ENCODE measurements at regions not wholly inside any gene's neighbourhood (a gene's known extent, or its start where the extent isn't known, plus 50 kb on each side); places are given as distances from the start of the nearest gene placed in this dataset.

DNA sequence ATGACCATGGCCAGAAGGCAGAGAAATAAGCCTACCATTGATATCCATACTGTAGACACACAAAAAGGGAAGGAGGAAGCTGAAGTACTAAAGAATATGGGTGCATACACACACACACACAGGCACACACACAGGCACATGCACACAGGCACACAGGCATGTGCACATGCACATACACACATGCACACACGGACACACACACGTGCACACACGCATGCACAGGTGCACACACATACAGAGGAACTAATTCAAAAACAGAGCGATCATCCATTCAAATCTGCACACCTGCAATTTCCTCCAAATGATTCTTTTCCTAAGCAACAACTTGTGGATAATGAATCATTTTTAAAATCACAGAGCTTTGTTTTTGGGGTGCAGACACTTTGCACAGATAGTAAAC, 166.7 kb upstream of the ADARB2 start:
- TF ChIP-seq EZH2 (IDR thresholded peaks at IDR 0.05; ENCODE audit: low read length, unreplicated experiment) (no peak), EZH2phosphoT487 (IDR thresholded peaks at IDR 0.05; ENCODE audit: borderline replicate concordance, low read length) (no peak)
- TF ChIP-seq, protein P1, sequence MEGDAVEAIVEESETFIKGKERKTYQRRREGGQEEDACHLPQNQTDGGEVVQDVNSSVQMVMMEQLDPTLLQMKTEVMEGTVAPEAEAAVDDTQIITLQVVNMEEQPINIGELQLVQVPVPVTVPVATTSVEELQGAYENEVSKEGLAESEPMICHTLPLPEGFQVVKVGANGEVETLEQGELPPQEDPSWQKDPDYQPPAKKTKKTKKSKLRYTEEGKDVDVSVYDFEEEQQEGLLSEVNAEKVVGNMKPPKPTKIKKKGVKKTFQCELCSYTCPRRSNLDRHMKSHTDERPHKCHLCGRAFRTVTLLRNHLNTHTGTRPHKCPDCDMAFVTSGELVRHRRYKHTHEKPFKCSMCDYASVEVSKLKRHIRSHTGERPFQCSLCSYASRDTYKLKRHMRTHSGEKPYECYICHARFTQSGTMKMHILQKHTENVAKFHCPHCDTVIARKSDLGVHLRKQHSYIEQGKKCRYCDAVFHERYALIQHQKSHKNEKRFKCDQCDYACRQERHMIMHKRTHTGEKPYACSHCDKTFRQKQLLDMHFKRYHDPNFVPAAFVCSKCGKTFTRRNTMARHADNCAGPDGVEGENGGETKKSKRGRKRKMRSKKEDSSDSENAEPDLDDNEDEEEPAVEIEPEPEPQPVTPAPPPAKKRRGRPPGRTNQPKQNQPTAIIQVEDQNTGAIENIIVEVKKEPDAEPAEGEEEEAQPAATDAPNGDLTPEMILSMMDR (conservative IDR thresholded peaks at IDR 0.05; ENCODE audit: low read depth, low read length): no peak

Measured in PC-3 (cell line).